CD14-positive monocyte (primary cell): ENCODE measurements at regions not wholly inside any gene's neighbourhood (a gene's known extent, or its start where the extent isn't known, plus 50 kb on each side); places are given as distances from the start of the nearest gene placed in this dataset.

ENCODE experiments used
- DNase-seq, 3 donors: peaks; one replicate each; pipeline ENCODE4 v3.0.0-alpha.2; 2011 to 2022
- H2AFZ ChIP-seq: 2 replicates; pipeline ENCODE4 v1.6.0; 2012; ENCODE audit warnings: mild to moderate bottlenecking, low read depth, low read length, inconsistent platforms; ENCODE audit not compliant: insufficient read depth, poor library complexity, severe bottlenecking
- H3K27ac ChIP-seq, 2 donors: 1 replicate in 1 of 2; 2 replicates in 1 of 2; pipeline ENCODE4 v1.5.1; 2012 to 2013; ENCODE audit warnings: low read length in 2 of 2, control low read depth in 1 of 2, inconsistent platforms in 1 of 2, low read depth in 1 of 2, mild to moderate bottlenecking in 1 of 2
- H3K27me3 ChIP-seq, 2 donors: one replicate each; pipeline versions ENCODE4 v1.6.0 to v1.6.1; 2011 to 2013; ENCODE audit warnings: low read length in 2 of 2; ENCODE audit not compliant: control insufficient read depth in 2 of 2, insufficient read depth in 2 of 2
- H3K36me3 ChIP-seq, 2 donors: replicated peaks in 1 of 2; 1 replicate in 1 of 2; 2 replicates in 1 of 2; pipeline versions ENCODE4 v1.5.1 to v1.6.1; 2012 to 2013; ENCODE audit warnings: low read length in 2 of 2, control low read depth in 1 of 2, inconsistent platforms in 1 of 2, mild to moderate bottlenecking in 1 of 2; ENCODE audit not compliant: insufficient read depth in 2 of 2, control insufficient read depth in 1 of 2
- H3K4me1 ChIP-seq, 2 donors: 1 replicate in 1 of 2; 2 replicates in 1 of 2; pipeline versions ENCODE4 v1.5.1 to v1.6.1; 2012 to 2013; ENCODE audit warnings: low read length in 2 of 2, control low read depth in 1 of 2, inconsistent platforms in 1 of 2, mild to moderate bottlenecking in 1 of 2, moderate library complexity in 1 of 2; ENCODE audit not compliant: insufficient read depth in 2 of 2, control insufficient read depth in 1 of 2
- H3K4me2 ChIP-seq: replicated peaks from 2 replicates; pipeline ENCODE3; 2012; ENCODE audit warnings: low read length, moderate library complexity, mild to moderate bottlenecking; ENCODE audit not compliant: poor library complexity, severe bottlenecking; ENCODE audit errors: extremely low read depth
- H3K4me3 ChIP-seq, 3 experiments: fragments of 200-600 bp in 1 of 3; sonication (generic) in 1 of 3; replicated peaks in 1 of 3; 1 replicate in 2 of 3; 2 replicates in 1 of 3; pipeline ENCODE4 v1.5.1; 2011 to 2013; ENCODE audit warnings: low read length in 3 of 3, mild to moderate bottlenecking in 3 of 3, control low read depth in 2 of 3, low read depth in 2 of 3, inconsistent platforms in 1 of 3, moderate library complexity in 1 of 3
- H3K79me2 ChIP-seq: 2 replicates; pipeline ENCODE4 v1.6.0; 2012; ENCODE audit warnings: mild to moderate bottlenecking, control low read depth, inconsistent platforms, low read length, moderate library complexity; ENCODE audit not compliant: insufficient read depth
- H3K9ac ChIP-seq: 2 replicates; pipeline ENCODE4 v1.6.0; 2017; ENCODE audit warnings: low read length, mild to moderate bottlenecking; ENCODE audit not compliant: insufficient read depth, poor library complexity, severe bottlenecking
- H3K9me3 ChIP-seq, 2 donors: replicated peaks in 1 of 2; 1 replicate in 1 of 2; 2 replicates in 1 of 2; pipeline versions ENCODE4 v1.5.1 to v1.6.1; 2012 to 2013; ENCODE audit warnings: low read length in 2 of 2, control low read depth in 1 of 2; ENCODE audit not compliant: control insufficient read depth in 1 of 2, insufficient read depth in 1 of 2
- H4K20me1 ChIP-seq: 2 replicates; pipeline ENCODE4 v1.6.0; 2012; ENCODE audit warnings: mild to moderate bottlenecking, low read length, control low read depth, moderate library complexity; ENCODE audit not compliant: insufficient read depth
- H3K27ac Mint-ChIP-seq, 7 donors: one replicate each; pipeline ENCODE4 v1.8.0; 2020; ENCODE audit warnings: mild to moderate bottlenecking in 7 of 7, mixed read lengths in 7 of 7, moderate library complexity in 6 of 7, inconsistent platforms in 2 of 7
- H3K27me3 Mint-ChIP-seq, 3 donors: one replicate each; pipeline ENCODE4 v1.8.0; 2021 to 2022; ENCODE audit warnings: low read depth in 3 of 3, mild to moderate bottlenecking in 3 of 3, mixed read lengths in 3 of 3, moderate library complexity in 3 of 3, inconsistent platforms in 1 of 3
- H3K36me3 Mint-ChIP-seq, 2 donors: one replicate each; pipeline ENCODE4 v1.8.0; 2020; ENCODE audit warnings: mixed read lengths in 2 of 2, inconsistent platforms in 1 of 2, mild to moderate bottlenecking in 1 of 2
- H3K4me1 Mint-ChIP-seq: one replicate; pipeline ENCODE4 v1.8.0; 2020; ENCODE audit warnings: mild to moderate bottlenecking, mixed read lengths
- H3K4me3 Mint-ChIP-seq, 2 donors: one replicate each; pipeline ENCODE4 v1.8.0; 2020; ENCODE audit warnings: mild to moderate bottlenecking in 2 of 2, mixed read lengths in 2 of 2, moderate library complexity in 1 of 2
- H3K9me3 Mint-ChIP-seq, 7 donors: one replicate each; pipeline ENCODE4 v1.8.0; 2020 to 2022; ENCODE audit warnings: mixed read lengths in 7 of 7, mild to moderate bottlenecking in 6 of 7, moderate library complexity in 6 of 7, inconsistent platforms in 2 of 7
- CTCF ChIP-seq: fragments of 200-600 bp; IDR thresholded peaks from one replicate; pipeline ENCODE4 v1.8.0; 2022; ENCODE audit warnings: antibody characterized with exemption, mild to moderate bottlenecking
- WGBS: methylation state at CpG from one replicate; pipeline ENCODE4 v1.1.5; 2013; ENCODE audit warnings: missing lambda C conversion rate; ENCODE audit not compliant: insufficient coverage; 5-methylcytosine and 5-hydroxymethylcytosine counted together
- intact Hi-C, 2 donors: fragments of 100-400 bp; cut with micrococcal nuclease; formaldehyde crosslinking; loops; one replicate each; pipeline versions ENCODE4 v1.15.0 to v1.15.1; 2023

DNA sequence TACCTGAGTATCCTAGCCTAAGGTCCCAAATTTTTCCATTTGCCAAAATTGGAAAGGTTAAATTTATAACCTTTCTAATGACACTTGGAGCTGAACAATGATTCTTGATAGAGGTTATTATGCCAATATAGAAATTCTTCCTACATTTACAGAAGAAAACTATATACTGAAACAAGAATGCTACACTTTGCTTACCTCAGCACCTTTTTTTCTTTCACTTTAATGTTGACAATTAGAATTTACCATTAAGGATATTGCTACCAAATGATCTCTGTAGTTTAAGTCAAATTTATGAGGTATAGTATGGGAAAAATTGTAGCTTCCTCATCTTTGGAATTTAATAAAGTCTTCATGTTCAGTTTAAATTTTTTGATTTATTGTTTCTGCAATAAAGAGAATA, 577.0 kb downstream of the NR4A2 start:
- no peaks in the 10 kb centered on the region for H3K4me1 ChIP-seq
- no peak overlapping the region for H3K4me3 Mint-ChIP-seq
- peaks cover 0 to 2% (median 0%) of the 10 kb centered on the region in 3 donors for H3K27me3 Mint-ChIP-seq
- no peaks in the 10 kb centered on the region for H3K4me1 Mint-ChIP-seq
- H3K4me2 ChIP-seq: no peak overlapping the region
- no peaks in the 10 kb centered on the region for H3K36me3 ChIP-seq
- no peaks in the 10 kb centered on the region for H3K9me3 ChIP-seq
- H3K4me3 ChIP-seq: no peak overlapping the region
- H3K9me3 Mint-ChIP-seq: peaks cover 0 to 5% (median 0%) of the 10 kb centered on the region in 7 donors
- no peaks in the 10 kb centered on the region for H4K20me1 ChIP-seq
- DNase-seq: no peak
- intact Hi-C loops: no loop called here
- H3K36me3 Mint-ChIP-seq: no peaks in the 10 kb centered on the region
- no peaks in the 10 kb centered on the region for H3K79me2 ChIP-seq
- H3K27me3 ChIP-seq: no peaks in the 10 kb centered on the region
- H3K27ac Mint-ChIP-seq: no peak overlapping the region
- H3K9ac ChIP-seq: no peak overlapping the region
- no peak for TF ChIP-seq CTCF
- no peak overlapping the region for H2AFZ ChIP-seq
- no peak overlapping the region for H3K27ac ChIP-seq

- Mint-ChIP-seq H3K4me3 (no peak overlapping the region), H3K9me3 (peaks cover 0 to 13% (median 2%) of the 10 kb centered on the region in 7 donors), H3K36me3 (no peaks in the 10 kb centered on the region), H3K27me3 (no peaks in the 10 kb centered on the region), H3K27ac (no peak overlapping the region), H3K4me1 (no peaks in the 10 kb centered on the region)
- DNase-seq: no peak
- H3K9ac ChIP-seq: no peak overlapping the region
- no peak overlapping the region for H2AFZ ChIP-seq
- no peak overlapping the region for H3K4me3 ChIP-seq
- 51% methylated on average over 3 of the region's 4 CpGs for WGBS
- no peaks in the 10 kb centered on the region for H3K4me1 ChIP-seq
- no peak overlapping the region for H3K27ac ChIP-seq
- H3K36me3 ChIP-seq: no peaks in the 10 kb centered on the region
- H3K9me3 ChIP-seq: peaks cover 14% of the 10 kb centered on the region in 2 donors
- H3K4me2 ChIP-seq: no peak overlapping the region
- no peaks in the 10 kb centered on the region for H4K20me1 ChIP-seq
- TF ChIP-seq CTCF: no peak
- intact Hi-C loops: no loop called here
- no peaks in the 10 kb centered on the region for H3K27me3 ChIP-seq
- H3K79me2 ChIP-seq: no peaks in the 10 kb centered on the region
Measured at GRCh38 chr2:155748131-155748530, 584.4 kb downstream of the NR4A2 start.
